Neutrophil (primary cell): ENCODE measurements at regions not wholly inside any gene's neighbourhood (a gene's known extent, or its start where the extent isn't known, plus 50 kb on each side); places are given as distances from the start of the nearest gene placed in this dataset.
"Not testable (repeated sequence)": the region's sequence is repeated elsewhere in the genome, so short reads cannot be mapped to it uniquely, and the experiment has no call there.

Experiments
- H3K27ac ChIP-seq: fragments of 200-600 bp; sonication (generic); 2 replicates; pipeline ENCODE4 v1.5.1; 2016; ENCODE audit warnings: mild to moderate bottlenecking, moderate library complexity
- H3K27me3 ChIP-seq: fragments of 200-600 bp; sonication (generic); 2 replicates; pipeline ENCODE4 v1.6.0; 2016; ENCODE audit warnings: mild to moderate bottlenecking
- H3K36me3 ChIP-seq: fragments of 200-600 bp; sonication (generic); 2 replicates; pipeline ENCODE4 v1.5.1; 2017
- H3K4me1 ChIP-seq, 2 experiments: fragments of 200-600 bp in 1 of 2; sonication (generic) in 1 of 2; 1 replicate in 1 of 2; 2 replicates in 1 of 2; pipeline versions ENCODE4 v1.5.1 to v1.6.1; 2013 to 2016; ENCODE audit warnings: low read depth in 1 of 2, low read length in 1 of 2, mild to moderate bottlenecking in 1 of 2, moderate library complexity in 1 of 2; ENCODE audit not compliant: control insufficient read depth in 1 of 2, insufficient read depth in 1 of 2
- H3K4me3 ChIP-seq, 2 experiments: fragments of 200-600 bp in 1 of 2; sonication (generic) in 1 of 2; 1 replicate in 1 of 2; 2 replicates in 1 of 2; pipeline ENCODE4 v1.5.1; 2013 to 2016; ENCODE audit warnings: low read depth in 1 of 2, low read length in 1 of 2, mild to moderate bottlenecking in 1 of 2, moderate library complexity in 1 of 2
- H3K9me3 ChIP-seq: fragments of 200-600 bp; sonication (generic); 2 replicates; pipeline ENCODE4 v1.5.1; 2016
- TF ChIP-seq, protein P1 (sequence below): fragments of 200-600 bp; sonication (generic); IDR thresholded peaks from 2 replicates; pipeline ENCODE4 v1.5.1; 2016; ENCODE audit warnings: antibody characterized with exemption

DNA sequence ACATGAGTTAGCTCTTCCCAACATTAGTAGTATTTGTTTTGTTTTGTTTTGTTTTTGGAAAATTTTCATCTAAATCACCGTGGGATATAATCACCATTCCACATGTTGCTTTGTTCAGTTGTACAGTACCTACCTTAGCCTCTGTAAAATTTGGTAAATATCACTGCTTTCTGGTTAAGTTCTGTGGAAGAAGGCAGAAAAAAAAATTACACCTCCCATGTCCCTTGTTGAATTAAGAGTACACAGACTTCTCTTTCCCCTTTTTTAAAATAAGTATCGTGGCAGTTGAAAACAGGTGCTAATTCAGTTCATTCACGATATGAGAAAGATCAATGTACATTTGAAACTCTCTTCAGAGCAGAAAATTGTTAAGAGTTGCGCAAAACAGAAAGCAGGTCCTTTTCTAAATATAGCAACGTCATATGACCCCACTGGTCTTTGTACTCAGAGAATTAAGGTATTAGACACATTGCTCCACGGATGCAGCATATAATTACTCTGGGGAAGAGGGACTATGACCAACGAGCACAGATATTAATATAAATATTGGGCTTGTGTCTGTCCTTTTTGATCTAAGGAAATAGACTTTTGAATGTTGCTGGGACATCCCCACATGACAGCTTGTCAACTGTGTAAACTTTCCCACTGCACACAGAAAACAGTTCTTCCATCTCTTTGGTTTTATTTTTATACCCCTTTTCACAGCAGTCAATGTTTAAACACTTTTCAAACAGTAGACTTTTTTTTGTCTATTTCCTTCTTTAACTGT lies 58.6 kb upstream of the ZNF217 start:
- H3K9me3 ChIP-seq, result no peaks in the 10 kb centered on the region
- peak overlapping the region; percentile 79 for H3K27ac ChIP-seq
- H3K36me3 ChIP-seq, result no peaks in the 10 kb centered on the region
- TF ChIP-seq, protein P1, sequence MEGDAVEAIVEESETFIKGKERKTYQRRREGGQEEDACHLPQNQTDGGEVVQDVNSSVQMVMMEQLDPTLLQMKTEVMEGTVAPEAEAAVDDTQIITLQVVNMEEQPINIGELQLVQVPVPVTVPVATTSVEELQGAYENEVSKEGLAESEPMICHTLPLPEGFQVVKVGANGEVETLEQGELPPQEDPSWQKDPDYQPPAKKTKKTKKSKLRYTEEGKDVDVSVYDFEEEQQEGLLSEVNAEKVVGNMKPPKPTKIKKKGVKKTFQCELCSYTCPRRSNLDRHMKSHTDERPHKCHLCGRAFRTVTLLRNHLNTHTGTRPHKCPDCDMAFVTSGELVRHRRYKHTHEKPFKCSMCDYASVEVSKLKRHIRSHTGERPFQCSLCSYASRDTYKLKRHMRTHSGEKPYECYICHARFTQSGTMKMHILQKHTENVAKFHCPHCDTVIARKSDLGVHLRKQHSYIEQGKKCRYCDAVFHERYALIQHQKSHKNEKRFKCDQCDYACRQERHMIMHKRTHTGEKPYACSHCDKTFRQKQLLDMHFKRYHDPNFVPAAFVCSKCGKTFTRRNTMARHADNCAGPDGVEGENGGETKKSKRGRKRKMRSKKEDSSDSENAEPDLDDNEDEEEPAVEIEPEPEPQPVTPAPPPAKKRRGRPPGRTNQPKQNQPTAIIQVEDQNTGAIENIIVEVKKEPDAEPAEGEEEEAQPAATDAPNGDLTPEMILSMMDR, result no peak
- peak overlapping the region in 1 of 2 experiments; percentile 1 for H3K4me3 ChIP-seq
- peaks cover 48 to 52% of the 10 kb centered on the region in 2 experiments for H3K4me1 ChIP-seq
- H3K27me3 ChIP-seq, result no peaks in the 10 kb centered on the region

DNA sequence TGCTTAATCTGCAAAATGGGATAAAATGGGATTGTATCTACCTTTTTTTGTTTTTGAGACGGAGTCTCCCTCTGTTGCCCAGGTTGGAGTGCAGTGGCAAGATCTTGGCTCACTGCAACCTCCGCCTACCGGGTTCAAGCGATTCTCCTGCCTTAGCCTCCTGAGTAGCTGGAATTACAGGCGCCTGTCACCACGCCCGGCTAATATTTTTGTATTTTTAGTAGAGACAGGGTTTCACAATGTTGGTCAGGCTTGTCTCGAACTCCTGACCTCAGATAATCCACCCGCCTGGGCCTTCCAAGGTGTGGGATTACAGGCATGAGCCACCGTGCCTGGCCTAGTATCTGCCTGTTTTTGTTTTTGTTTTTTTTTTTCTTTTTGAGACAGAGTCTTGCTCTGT lies 55.9 kb upstream of the ZNF217 start:
- H3K4me1 ChIP-seq, result peaks cover 31 to 34% of the 10 kb centered on the region in 2 experiments
- not testable (repeated sequence) for H3K9me3 ChIP-seq, H3K27me3 ChIP-seq, H3K27ac ChIP-seq, H3K36me3 ChIP-seq, H3K4me3 ChIP-seq

DNA sequence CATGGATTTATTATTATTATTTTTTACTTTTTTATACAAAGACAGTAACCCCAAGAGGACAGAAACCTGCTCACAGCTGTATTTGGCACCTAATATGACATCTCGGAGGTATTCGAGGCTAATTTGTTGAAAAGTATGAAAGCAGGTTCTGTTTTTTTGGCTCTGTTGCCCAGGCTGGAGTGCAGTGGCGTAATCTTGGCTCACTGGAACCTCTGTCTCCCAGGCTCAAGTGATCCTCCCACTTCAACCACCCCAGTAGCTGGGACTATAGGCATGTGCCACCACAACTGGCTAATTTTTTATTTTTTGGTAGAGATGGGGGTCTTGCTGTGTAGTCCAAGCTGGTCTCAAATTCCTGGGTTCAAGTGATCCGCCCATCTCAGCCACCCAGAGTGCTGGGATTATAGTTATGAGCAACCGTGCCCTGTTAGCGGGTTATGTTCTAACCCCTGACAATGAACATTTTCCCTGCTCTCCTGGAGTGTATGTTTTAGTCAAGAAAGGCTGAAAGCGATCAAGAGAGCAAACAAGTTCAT lies 53.7 kb upstream of the ZNF217 start:
- no peaks in the 10 kb centered on the region for H3K27me3 ChIP-seq
- H3K27ac ChIP-seq, result no peak overlapping the region
- TF ChIP-seq, protein P1, result no peak
- peaks cover 35 to 39% of the 10 kb centered on the region in 2 experiments for H3K4me1 ChIP-seq
- no peaks in the 10 kb centered on the region for H3K36me3 ChIP-seq
- no peak overlapping the region for H3K4me3 ChIP-seq
- no peaks in the 10 kb centered on the region for H3K9me3 ChIP-seq

DNA sequence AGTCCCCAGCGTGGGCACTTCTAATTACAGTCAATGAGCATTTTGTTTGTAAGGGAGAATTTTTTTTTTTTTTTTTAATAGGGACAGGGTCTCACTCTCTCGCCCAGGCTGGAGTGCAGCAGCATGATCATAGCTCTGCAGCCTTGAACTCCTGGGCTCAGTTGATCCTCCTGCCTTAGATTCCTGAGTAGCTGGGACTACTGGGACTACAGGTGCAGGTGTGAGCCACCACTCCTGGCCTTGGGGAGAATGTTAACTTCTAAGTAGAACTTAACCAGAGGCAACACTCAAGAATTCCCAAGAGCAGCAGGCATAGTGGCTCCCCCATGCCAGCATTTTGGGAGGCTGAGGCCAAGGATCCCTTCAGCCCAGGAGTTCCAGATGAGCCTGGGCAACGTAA lies 52.9 kb upstream of the ZNF217 start:
- TF ChIP-seq, protein P1, result no peak
- peaks cover 37 to 41% of the 10 kb centered on the region in 2 experiments for H3K4me1 ChIP-seq
- no peak overlapping the region for H3K4me3 ChIP-seq
- H3K36me3 ChIP-seq, result no peaks in the 10 kb centered on the region
- no peak overlapping the region for H3K27ac ChIP-seq
- H3K27me3 ChIP-seq, result no peaks in the 10 kb centered on the region
- no peaks in the 10 kb centered on the region for H3K9me3 ChIP-seq

DNA sequence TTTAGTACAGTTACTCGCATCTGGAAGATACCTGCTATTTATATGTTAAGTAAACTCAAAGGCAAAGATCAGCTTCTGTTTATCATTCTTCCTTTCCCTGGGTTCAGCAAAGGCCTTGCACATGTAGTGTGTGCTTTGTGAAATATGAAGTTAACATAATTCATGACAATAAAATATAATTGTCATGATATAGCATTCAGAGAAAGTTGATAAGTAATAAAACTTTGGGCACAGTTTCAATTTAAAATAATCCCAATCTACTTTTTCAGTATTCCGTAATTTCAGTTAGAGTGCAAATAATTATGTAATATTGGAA lies 51.9 kb upstream of the ZNF217 start:
- Histone ChIP-seq H3K27me3 (no peaks in the 10 kb centered on the region), H3K9me3 (no peaks in the 10 kb centered on the region), H3K4me3 (no peak overlapping the region), H3K27ac (peak overlapping the region; percentile 99), H3K4me1 (peaks cover 42 to 50% of the 10 kb centered on the region in 2 experiments), H3K36me3 (no peaks in the 10 kb centered on the region)
- TF ChIP-seq, protein P1, result no peak

DNA sequence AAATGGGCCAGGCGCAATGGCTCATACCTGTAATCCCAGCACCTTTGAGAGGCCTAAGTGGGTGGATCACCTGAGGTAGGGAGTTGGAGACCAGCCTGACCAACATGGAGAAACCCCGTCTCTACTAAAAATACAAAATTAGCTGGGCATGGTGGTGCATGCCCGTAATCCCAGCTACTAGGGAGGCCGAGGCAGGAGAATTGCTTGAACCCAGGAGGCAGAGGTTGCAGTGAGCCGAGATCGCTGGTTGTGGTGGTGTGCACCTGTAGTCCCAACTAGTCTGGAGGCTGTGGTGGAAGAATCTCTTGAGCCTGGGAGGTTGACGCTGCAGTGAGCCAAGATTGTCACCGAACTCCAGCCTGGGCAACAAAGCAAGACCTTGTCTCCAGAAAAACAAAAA lies 50.5 kb upstream of the ZNF217 start:
- not testable (repeated sequence) for H3K27me3 ChIP-seq, H3K9me3 ChIP-seq, H3K36me3 ChIP-seq
- Histone ChIP-seq H3K27ac (peak overlapping the region; percentile 99), H3K4me3 (peak overlapping the region in 1 of 2 experiments; percentile 51), H3K4me1 (peaks cover 42 to 50% of the 10 kb centered on the region in 2 experiments)
